Ammon's horn (tissue), 1 donor: ENCODE measurements at regions not wholly inside any gene's neighbourhood (a gene's known extent, or its start where the extent isn't known, plus 50 kb on each side); places are given as distances from the start of the nearest gene placed in this dataset.

Experiments used
- DNase-seq: peaks from one replicate; pipeline ENCODE4 v3.0.0-alpha.2; 2016; ENCODE audit warnings: low spot score

GRCh38 chr15:25182098-25182478 lies 227.3 kb downstream of the SNRPN start:
- no peak for DNase-seq

- no peak for DNase-seq
These were observed 228.1 kb downstream of the SNRPN start for GRCh38 chr15:25182736-25183445.

GRCh38 chr15:25183581-25184251 lies 228.9 kb downstream of the SNRPN start:
- no peak for DNase-seq

- DNase-seq, result no peak
These were observed 229.8 kb downstream of the SNRPN start for GRCh38 chr15:25184356-25185155.

- no peak for DNase-seq
These were observed 230.4 kb downstream of the SNRPN start for GRCh38 chr15:25185156-25185710.

- DNase-seq, result no peak
These were observed 231.0 kb downstream of the SNRPN start for GRCh38 chr15:25185791-25186190.

DNA sequence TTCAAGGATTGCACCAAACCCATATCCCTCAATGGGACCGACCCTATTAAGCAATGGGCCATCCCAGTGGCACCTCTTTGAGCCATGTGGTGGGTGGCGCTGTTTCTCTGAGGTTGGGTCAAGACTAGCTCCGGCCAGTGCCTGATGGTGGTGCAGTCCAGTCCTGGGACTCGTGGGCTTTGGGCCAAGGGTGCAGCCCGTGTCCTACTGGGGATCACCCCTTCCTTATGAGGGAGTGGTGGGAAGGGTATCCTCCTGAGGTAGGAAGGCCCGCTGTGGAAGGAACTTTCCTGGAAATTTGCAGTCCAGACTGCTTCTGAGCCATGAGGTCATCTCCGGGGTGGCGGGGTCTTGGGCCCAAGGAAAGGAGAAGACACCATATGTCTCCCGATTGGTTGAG lies 231.6 kb downstream of the SNRPN start:
- no peak for DNase-seq

DNA sequence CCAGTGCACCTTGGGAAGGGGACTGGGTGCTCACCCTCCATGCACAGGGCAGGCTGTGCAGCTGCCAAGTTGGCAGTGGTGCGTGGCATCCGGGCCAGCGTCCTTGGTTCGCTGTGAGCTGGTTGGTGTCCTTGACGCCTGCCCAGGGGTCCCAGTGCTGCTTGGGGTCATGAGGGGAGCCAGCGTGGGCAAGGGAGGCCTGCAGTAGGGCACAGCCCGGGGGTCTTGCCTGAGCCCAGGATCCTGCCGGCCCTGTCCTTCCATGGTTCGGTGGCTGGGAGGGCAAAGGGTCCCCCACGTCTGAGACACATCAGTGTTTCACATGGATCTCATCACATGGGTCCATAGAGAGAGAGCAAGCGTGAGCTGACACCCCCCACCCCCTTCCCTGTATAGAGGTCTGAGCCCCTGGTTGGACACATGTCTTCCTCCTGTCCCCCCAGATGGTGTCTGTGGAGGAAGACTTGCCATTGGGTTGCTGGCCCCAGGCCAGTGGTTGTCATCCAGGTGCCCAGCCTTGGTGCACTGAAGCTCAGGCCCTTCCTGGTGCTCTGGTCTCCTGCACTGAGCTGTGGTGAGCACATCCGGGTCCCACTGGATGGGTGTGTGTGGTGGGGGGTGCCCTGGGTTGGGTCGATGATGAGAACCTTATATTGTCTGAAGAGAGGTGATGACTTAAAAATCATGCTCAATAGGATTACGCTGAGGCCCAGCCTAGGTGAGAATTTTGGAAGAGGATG lies 232.3 kb downstream of the SNRPN start:
- DNase-seq, result no peak

DNA sequence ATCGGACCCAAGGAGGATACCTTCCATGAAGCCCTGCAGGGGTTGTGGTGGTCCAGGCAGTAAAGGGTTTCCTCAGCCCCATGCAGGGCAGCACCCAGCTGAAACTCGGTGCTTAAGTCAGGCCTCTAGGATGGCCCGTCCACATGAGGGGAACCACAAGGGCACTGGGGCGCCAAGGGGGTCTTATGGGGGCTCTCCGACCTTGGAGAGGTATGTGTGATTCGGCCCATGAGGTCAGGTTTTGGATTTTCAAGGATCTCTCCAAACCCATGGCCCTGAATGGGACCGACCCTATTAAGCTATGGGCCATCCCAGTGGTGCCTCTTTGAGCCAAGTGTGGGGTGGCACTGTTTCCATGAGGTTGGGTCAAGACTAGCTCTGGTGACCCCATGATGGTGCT lies 233.3 kb downstream of the SNRPN start:
- no peak for DNase-seq

- DNase-seq, result no peak
These were observed 233.8 kb downstream of the SNRPN start for GRCh38 chr15:25188551-25189101.

GRCh38 chr15:25189551-25189950 lies 234.8 kb downstream of the SNRPN start:
- DNase-seq, result no peak

- DNase-seq, result no peak
These were observed 237.9 kb downstream of the SNRPN start for GRCh38 chr15:25192651-25193050.

- DNase-seq, result no peak
These were observed 231.5 kb downstream of the UBE3A start for GRCh38 chr15:25207369-25207768.

GRCh38 chr15:25208735-25209134 lies 230.1 kb downstream of the UBE3A start:
- no peak for DNase-seq

DNA sequence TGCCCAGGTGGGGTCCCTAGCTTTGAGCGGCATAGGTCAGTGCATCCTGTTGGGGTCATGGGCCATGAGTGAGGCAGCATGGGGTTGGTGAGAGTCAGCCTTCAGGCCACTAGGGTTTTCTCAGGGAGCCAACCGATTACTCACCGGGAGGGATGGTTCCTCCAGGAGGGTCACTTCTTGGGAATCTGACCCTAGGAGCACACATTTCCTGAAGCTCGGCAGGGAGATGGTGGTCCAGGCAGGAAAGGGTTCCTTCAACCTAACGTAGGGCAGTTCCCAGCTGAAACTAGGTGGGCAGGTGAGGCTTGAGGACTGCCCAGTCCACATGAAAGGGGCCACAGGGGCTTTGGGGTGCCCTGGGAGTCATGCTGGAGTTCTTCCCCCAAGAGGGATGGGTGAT lies 218.0 kb downstream of the UBE3A start:
- DNase-seq, result no peak

DNA sequence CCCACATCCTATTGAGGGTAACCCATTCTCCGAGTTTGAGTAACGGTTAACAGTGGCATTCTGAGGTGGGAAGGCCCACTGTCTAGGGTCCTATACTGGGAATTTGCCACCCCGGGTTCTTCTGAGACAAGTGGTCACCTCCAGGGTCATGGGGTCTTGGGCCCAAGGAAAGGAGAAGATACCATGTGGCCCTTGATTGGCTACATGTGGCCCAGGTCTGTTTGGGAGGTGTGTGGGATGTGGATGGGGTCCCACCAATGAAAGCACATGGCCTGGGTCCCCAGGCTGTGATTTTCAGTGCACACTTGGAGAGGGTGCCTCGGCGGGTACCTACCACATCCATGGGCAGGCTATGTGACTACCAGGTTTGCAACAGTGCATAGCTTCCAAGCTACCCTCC lies 214.4 kb downstream of the UBE3A start:
- no peak for DNase-seq

DNA sequence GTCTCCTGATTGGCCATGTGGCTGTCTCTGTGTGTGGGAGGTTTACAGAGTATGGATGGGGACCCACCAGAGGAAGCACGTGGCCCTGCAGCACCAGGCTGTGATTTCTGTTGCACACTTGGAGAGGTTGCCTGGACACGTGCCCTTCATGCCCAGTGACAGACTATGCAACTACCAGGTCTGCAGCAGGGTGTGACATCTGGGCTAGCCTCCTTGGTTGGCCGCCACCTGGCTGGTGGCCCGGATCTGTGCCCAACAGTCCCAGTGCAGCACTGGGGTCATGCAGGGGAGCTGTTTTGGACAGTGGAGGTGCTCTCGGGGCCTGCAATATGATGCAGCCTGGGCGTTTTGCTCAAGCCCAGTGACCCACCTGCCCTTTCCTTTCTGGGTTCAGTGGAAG lies 212.5 kb downstream of the UBE3A start:
- DNase-seq, result no peak

DNA sequence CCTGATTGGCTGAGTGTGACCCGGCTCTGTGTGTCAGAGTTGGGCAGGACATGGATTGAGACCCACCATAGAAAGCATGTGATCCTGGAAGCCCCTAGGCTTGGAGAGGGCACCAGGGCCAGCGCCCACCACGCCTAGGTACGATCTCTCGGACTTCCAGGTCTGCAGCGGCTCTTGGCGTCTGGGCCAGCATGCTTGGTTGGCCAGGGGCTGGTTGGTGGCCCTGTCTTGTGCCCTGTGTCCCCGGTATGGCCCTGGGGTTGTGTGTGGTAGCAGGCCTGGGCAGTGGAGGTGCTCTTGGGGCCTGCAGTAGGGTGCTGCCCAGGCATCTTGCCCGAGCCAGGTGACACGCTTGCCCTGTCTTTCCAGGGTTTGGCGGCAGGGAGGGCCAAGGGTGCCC lies 210.6 kb downstream of the UBE3A start:
- no peak for DNase-seq

GRCh38 chr15:25230442-25230841 lies 208.4 kb downstream of the UBE3A start:
- DNase-seq, result no peak

DNA sequence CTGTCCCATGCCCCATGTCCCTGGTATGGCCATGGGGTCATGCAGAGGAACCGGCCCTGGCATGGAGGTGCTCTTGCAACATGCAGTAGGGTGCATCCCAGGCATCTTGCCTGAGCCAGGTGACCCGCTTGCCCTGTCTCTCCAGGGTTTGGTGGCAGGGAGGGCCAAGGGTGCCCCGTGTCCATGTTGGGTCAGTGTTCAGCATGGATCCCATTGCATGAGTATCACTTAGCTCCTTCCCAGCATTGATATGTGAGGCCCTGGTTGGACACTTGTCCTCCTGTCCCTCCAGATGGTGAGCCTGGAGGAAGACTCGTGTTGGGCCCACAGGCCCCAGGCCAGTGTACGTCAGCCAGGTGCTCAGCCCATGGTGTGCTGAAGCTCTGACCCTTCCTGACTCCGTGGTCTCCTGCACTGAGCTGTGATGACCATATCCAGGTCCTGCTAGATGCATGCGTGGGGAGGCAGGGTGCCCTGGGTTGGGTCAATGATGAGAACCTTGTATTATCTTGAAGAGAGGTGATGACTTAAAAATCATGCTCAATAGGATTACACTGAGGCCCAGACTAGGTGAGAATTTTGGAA lies 205.0 kb downstream of the UBE3A start:
- DNase-seq, result no peak

DNA sequence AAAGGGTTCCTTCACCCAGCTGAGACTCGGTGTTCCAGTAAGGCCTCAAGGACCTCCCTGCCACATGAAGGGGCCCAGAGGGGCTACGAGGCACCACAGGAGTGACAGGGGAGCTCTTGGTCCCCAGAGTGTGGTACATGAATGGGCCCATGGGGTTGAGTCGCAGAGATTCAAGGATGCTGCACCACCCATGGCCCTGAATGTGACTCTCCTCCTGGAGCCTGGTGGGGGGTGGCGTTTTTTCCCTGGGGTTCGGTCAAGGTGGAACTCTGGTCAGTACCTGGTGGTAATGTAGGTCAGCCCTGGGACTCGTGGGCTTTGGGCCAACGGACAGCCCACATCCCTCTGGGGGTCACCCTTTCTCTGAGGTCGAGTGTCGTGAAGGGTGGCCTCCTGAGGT lies 204.0 kb downstream of the UBE3A start:
- no peak for DNase-seq
